WTC11 (cell line): ENCODE measurements at regions not wholly inside any gene's neighbourhood (a gene's known extent, or its start where the extent isn't known, plus 50 kb on each side); places are given as distances from the start of the nearest gene placed in this dataset.

Experiments
- JUN ChIP-seq: sonication (generic); formaldehyde crosslinking; IDR thresholded peaks from 2 replicates; pipeline ENCODE4 v1.8.0; 2023; ENCODE audit warnings: mild to moderate bottlenecking, missing genetic modification reagents
- PRRX2 ChIP-seq: fragments of 250-450 bp; sonication (Bioruptor Pico); IDR thresholded peaks from 2 replicates; pipeline ENCODE4 v1.8.0; 2021; ENCODE audit warnings: mild to moderate bottlenecking
- RELA ChIP-seq: sonication (generic); formaldehyde crosslinking; IDR thresholded peaks from 2 replicates; pipeline ENCODE4 v1.8.1; 2022; ENCODE audit warnings: missing genetic modification reagents, mild to moderate bottlenecking, borderline replicate concordance
- ZBTB21 ChIP-seq: sonication (generic); formaldehyde crosslinking; IDR thresholded peaks from 2 replicates; pipeline ENCODE4 v1.8.1; 2023; ENCODE audit warnings: mild to moderate bottlenecking, missing genetic modification reagents, borderline replicate concordance
- TF ChIP-seq, protein P1 (sequence below): fragments of 200-600 bp; IDR thresholded peaks from 2 replicates; pipeline ENCODE4 v1.8.0; 2022; ENCODE audit warnings: antibody characterized with exemption
- TF ChIP-seq, protein P2 (sequence below): sonication (generic); formaldehyde crosslinking; IDR thresholded peaks from 2 replicates; pipeline ENCODE4 v1.8.1; 2023; ENCODE audit warnings: mild to moderate bottlenecking, missing genetic modification reagents, moderate library complexity

DNA sequence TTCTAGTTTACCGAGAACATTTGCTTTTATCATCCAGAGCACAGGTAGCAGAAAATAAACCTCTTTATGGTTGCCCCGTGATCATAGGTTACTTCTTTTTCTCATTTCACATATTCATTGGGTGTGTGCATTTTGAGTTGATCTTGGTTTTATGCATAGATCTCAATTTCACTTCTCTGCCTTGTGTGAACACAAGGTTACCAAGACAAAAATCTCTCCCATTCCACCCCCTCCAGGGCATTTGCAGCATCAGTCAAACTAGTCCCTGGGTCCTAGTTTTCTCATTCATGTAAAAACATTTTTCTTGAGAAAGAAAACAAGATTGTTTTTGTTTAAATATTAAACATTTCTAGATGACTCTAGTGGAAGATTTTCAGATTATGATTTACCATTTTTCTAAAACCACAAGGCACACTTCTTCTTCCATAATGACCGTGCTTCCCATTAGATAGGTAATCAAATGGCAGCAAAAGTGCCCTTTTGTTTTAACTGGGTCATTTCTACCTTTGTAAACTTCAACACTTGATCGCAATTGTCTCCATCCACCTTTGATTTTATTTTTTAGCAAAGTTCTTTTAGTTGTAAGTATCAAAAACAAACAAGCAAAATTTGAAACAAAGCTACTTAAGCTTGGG is 526.6 kb upstream of the CADM1 start:
- TF ChIP-seq, protein P1, sequence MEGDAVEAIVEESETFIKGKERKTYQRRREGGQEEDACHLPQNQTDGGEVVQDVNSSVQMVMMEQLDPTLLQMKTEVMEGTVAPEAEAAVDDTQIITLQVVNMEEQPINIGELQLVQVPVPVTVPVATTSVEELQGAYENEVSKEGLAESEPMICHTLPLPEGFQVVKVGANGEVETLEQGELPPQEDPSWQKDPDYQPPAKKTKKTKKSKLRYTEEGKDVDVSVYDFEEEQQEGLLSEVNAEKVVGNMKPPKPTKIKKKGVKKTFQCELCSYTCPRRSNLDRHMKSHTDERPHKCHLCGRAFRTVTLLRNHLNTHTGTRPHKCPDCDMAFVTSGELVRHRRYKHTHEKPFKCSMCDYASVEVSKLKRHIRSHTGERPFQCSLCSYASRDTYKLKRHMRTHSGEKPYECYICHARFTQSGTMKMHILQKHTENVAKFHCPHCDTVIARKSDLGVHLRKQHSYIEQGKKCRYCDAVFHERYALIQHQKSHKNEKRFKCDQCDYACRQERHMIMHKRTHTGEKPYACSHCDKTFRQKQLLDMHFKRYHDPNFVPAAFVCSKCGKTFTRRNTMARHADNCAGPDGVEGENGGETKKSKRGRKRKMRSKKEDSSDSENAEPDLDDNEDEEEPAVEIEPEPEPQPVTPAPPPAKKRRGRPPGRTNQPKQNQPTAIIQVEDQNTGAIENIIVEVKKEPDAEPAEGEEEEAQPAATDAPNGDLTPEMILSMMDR: no peak
- no peak for TF ChIP-seq JUN
- no peak for TF ChIP-seq RELA
- TF ChIP-seq PRRX2: no peak
- TF ChIP-seq ZBTB21: no peak
- TF ChIP-seq, protein P2, sequence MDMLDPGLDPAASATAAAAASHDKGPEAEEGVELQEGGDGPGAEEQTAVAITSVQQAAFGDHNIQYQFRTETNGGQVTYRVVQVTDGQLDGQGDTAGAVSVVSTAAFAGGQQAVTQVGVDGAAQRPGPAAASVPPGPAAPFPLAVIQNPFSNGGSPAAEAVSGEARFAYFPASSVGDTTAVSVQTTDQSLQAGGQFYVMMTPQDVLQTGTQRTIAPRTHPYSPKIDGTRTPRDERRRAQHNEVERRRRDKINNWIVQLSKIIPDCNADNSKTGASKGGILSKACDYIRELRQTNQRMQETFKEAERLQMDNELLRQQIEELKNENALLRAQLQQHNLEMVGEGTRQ (CRISPR knock-in tag): no peak
